GM18520 (cell line): ENCODE measurements at regions not wholly inside any gene's neighbourhood (a gene's known extent, or its start where the extent isn't known, plus 50 kb on each side); places are given as distances from the start of the nearest gene placed in this dataset.

Experiments
- ATAC-seq: cut with Tn5 transposase; IDR thresholded peaks from one replicate; pipeline ENCODE4 v1.9.1; 2021; ENCODE audit not compliant: unreplicated experiment

- ATAC-seq = no peak
Observed at GRCh38 chr4:180394312-180394711, 1848.9 kb upstream of the TENM3 start.

GRCh38 chr4:180394730-180395129, 1848.5 kb upstream of the TENM3 start:
- ATAC-seq = no peak

- no peak for ATAC-seq
Observed at GRCh38 chr4:180398564-180398963, 1844.6 kb upstream of the TENM3 start.

- no peak for ATAC-seq
Observed at GRCh38 chr4:180407275-180407885, 1835.8 kb upstream of the TENM3 start.

- no peak for ATAC-seq
Observed at GRCh38 chr4:180418819-180419531, 1824.2 kb upstream of the TENM3 start.

GRCh38 chr4:180422989-180423711, 1820.1 kb upstream of the TENM3 start:
- ATAC-seq = no peak

- ATAC-seq = no peak
Observed at GRCh38 chr4:180423712-180424057, 1819.5 kb upstream of the TENM3 start.

- ATAC-seq = no peak
Observed at GRCh38 chr4:180426938-180427337, 1816.3 kb upstream of the TENM3 start.

GRCh38 chr4:180430283-180430682, 1812.9 kb upstream of the TENM3 start:
- ATAC-seq = no peak

GRCh38 chr4:180434131-180434895, 1808.9 kb upstream of the TENM3 start:
- no peak for ATAC-seq

GRCh38 chr4:180436361-180436760, 1806.8 kb upstream of the TENM3 start:
- no peak for ATAC-seq

GRCh38 chr4:180437601-180438000, 1805.6 kb upstream of the TENM3 start:
- ATAC-seq = no peak

GRCh38 chr4:180448306-180448705, 1794.9 kb upstream of the TENM3 start:
- ATAC-seq = no peak

GRCh38 chr4:180449395-180449956, 1793.7 kb upstream of the TENM3 start:
- peak; percentile 49 for ATAC-seq

GRCh38 chr4:180455226-180455625, 1788.0 kb upstream of the TENM3 start:
- no peak for ATAC-seq

GRCh38 chr4:180456928-180457327, 1786.3 kb upstream of the TENM3 start:
- no peak for ATAC-seq

GRCh38 chr4:180462116-180462515, 1781.1 kb upstream of the TENM3 start:
- ATAC-seq = no peak

GRCh38 chr4:180465364-180465763, 1777.8 kb upstream of the TENM3 start:
- ATAC-seq = no peak

- no peak for ATAC-seq
Observed at GRCh38 chr4:180483036-180483435, 1760.2 kb upstream of the TENM3 start.

GRCh38 chr4:180485407-180485806, 1757.8 kb upstream of the TENM3 start:
- no peak for ATAC-seq

GRCh38 chr4:180486342-180486741, 1756.9 kb upstream of the TENM3 start:
- no peak for ATAC-seq
